RKO (cell line): ENCODE measurements at regions not wholly inside any gene's neighbourhood (a gene's known extent, or its start where the extent isn't known, plus 50 kb on each side); places are given as distances from the start of the nearest gene placed in this dataset.

Experiments
- DNase-seq: peaks from one replicate; pipeline ENCODE4 v3.0.0-alpha.2; 2016; ENCODE audit warnings: low spot score

GRCh38 chr10:8702181-8702580 lies 647.7 kb downstream of the GATA3 start:
- DNase-seq = no peak

GRCh38 chr10:8705415-8705814 lies 650.9 kb downstream of the GATA3 start:
- no peak for DNase-seq

GRCh38 chr10:8712656-8713055 lies 658.2 kb downstream of the GATA3 start:
- DNase-seq = no peak

- DNase-seq = no peak
Observed at GRCh38 chr10:8719971-8720370, 665.5 kb downstream of the GATA3 start.

GRCh38 chr10:8721650-8722049 lies 667.2 kb downstream of the GATA3 start:
- DNase-seq = no peak

GRCh38 chr10:8722835-8723234 lies 668.3 kb downstream of the GATA3 start:
- DNase-seq = no peak

GRCh38 chr10:8725343-8725742 lies 670.9 kb downstream of the GATA3 start:
- no peak for DNase-seq

- DNase-seq = no peak
Observed at GRCh38 chr10:8726084-8726778, 671.7 kb downstream of the GATA3 start.

- DNase-seq = no peak
Observed at GRCh38 chr10:8726779-8727084, 672.2 kb downstream of the GATA3 start.

GRCh38 chr10:8731121-8732095 lies 676.9 kb downstream of the GATA3 start:
- DNase-seq = no peak

GRCh38 chr10:8738987-8739386 lies 684.5 kb downstream of the GATA3 start:
- no peak for DNase-seq

- no peak for DNase-seq
Observed at GRCh38 chr10:8752146-8752843, 697.8 kb downstream of the GATA3 start.

- no peak for DNase-seq
Observed at GRCh38 chr10:8758029-8758428, 703.5 kb downstream of the GATA3 start.

- no peak for DNase-seq
Observed at GRCh38 chr10:8766899-8767298, 712.4 kb downstream of the GATA3 start.

- no peak for DNase-seq
Observed at GRCh38 chr10:8767591-8767990, 713.1 kb downstream of the GATA3 start.

- DNase-seq = no peak
Observed at GRCh38 chr10:8768341-8768740, 713.9 kb downstream of the GATA3 start.

- no peak for DNase-seq
Observed at GRCh38 chr10:8768852-8769251, 714.4 kb downstream of the GATA3 start.

GRCh38 chr10:8776926-8777622 lies 722.6 kb downstream of the GATA3 start:
- no peak for DNase-seq

- DNase-seq = no peak
Observed at GRCh38 chr10:8778713-8779112, 724.2 kb downstream of the GATA3 start.

GRCh38 chr10:8787649-8788048 lies 733.2 kb downstream of the GATA3 start:
- DNase-seq = no peak

GRCh38 chr10:8790390-8790789 lies 735.9 kb downstream of the GATA3 start:
- DNase-seq = no peak

- DNase-seq = no peak
Observed at GRCh38 chr10:8794860-8795259, 740.4 kb downstream of the GATA3 start.
